Activated T-helper 2 cell treated with anti-CD3 and anti-CD28 coated beads, Interferon-gamma antibody, Interleukin-2, Interleukin-4, amounts not matched to agents 10 μg/mL and 5 μg/mL and 100 μg/mL, durations not matched to agents 14 hours and 24 hours and 36 hours (primary cell): ENCODE measurements at regions not wholly inside any gene's neighbourhood (a gene's known extent, or its start where the extent isn't known, plus 50 kb on each side); places are given as distances from the start of the nearest gene placed in this dataset.

ENCODE experiments used
- DNase-seq: peaks from one replicate; pipeline ENCODE4 v3.0.0; 2021; ENCODE audit warnings: low spot score
- H3K27ac Mint-ChIP-seq: one replicate; pipeline ENCODE4 v1.8.0; 2021; ENCODE audit warnings: mixed read lengths
- H3K27me3 Mint-ChIP-seq: one replicate; pipeline ENCODE4 v1.8.0; 2021; ENCODE audit warnings: low read depth, mixed read lengths
- H3K36me3 Mint-ChIP-seq: one replicate; pipeline ENCODE4 v1.8.0; 2021; ENCODE audit warnings: low read depth, mixed read lengths
- H3K4me1 Mint-ChIP-seq: one replicate; pipeline ENCODE4 v1.8.0; 2021; ENCODE audit warnings: low read depth, mixed read lengths
- H3K4me3 Mint-ChIP-seq: one replicate; pipeline ENCODE4 v1.8.0; 2021; ENCODE audit warnings: low read depth, mild to moderate bottlenecking, moderate library complexity, mixed read lengths
- H3K9me3 Mint-ChIP-seq: one replicate; pipeline ENCODE4 v1.8.0; 2021; ENCODE audit warnings: mixed read lengths
- intact Hi-C: fragments of 100-400 bp; cut with micrococcal nuclease; formaldehyde crosslinking; loops from one replicate; pipeline ENCODE4 v1.15.1; 2023

DNA sequence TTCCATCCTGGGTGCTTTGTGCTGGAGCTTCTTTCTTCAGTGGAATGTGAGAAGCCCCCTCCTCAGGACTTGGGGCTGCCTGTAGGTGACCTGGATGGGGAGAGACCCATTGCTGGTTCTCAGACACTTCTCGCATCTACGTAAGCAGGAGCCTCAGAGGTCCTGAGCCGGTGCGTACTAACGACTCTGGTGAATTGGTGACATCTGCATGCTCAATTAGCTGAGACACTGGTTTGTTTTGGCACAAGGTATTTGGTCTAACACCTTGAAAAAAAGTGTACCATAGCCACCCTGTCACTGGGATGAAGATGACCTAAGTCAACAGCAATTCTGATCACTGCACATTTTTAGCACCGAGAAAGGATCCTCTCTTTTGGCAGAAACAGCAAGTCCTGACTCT lies 57.7 kb downstream of the LRRC30 start:
- Mint-ChIP-seq H3K27me3 (no peaks in the 10 kb centered on the region), H3K36me3 (no peaks in the 10 kb centered on the region), H3K4me1 (no peaks in the 10 kb centered on the region), H3K4me3 (no peak overlapping the region), H3K9me3 (peaks cover 32% of the 10 kb centered on the region), H3K27ac (no peak overlapping the region)
- intact Hi-C loops = no loop called here
- no peak for DNase-seq

DNA sequence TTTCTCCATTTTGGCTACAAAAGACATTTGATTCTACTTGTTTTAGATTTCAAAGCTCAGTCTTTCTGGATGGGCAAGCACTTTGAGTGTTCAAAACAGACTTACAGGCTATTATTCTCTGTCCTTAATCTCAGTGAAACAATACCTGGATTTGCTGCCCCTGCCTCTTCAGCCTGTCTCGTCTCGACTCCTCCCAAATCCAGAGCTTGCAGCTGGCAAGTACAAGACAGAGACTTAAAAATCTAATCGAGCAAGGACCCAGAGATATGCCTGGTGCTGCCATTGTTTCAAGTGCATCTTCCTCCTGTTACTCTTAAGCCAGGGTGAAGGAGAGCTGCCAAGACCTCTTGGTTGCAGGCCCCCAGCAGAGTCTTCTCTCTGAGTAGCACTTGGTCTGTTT lies 59.2 kb downstream of the LRRC30 start:
- Mint-ChIP-seq H3K9me3 (peaks cover 35% of the 10 kb centered on the region), H3K27ac (no peak overlapping the region), H3K27me3 (no peaks in the 10 kb centered on the region), H3K4me3 (no peak overlapping the region), H3K36me3 (no peaks in the 10 kb centered on the region), H3K4me1 (no peaks in the 10 kb centered on the region)
- no peak for DNase-seq
- intact Hi-C loops = no loop called here

DNA sequence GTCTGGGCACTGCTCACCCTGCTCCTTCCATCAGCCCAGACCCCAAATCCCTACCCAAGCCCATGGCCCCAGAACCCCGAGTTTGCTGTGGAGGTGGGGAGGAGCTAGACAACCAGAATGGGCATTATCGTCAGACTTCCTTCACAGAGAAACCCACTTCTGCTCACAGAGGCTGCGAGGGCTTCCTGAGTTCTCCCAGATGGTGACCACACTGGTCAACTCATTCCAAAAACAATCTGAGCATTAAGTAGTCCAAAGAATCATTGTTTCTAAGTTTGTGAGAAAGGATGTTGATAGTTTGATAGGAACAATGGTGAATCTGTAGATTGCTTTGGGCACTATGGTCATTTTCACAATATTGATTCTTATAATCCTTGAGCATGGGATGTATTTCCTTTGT lies 60.2 kb downstream of the LRRC30 start:
- Mint-ChIP-seq H3K4me1 (no peaks in the 10 kb centered on the region), H3K27me3 (no peaks in the 10 kb centered on the region), H3K27ac (no peak overlapping the region), H3K4me3 (no peak overlapping the region), H3K9me3 (peaks cover 43% of the 10 kb centered on the region), H3K36me3 (no peaks in the 10 kb centered on the region)
- intact Hi-C loops = no loop called here
- no peak for DNase-seq

DNA sequence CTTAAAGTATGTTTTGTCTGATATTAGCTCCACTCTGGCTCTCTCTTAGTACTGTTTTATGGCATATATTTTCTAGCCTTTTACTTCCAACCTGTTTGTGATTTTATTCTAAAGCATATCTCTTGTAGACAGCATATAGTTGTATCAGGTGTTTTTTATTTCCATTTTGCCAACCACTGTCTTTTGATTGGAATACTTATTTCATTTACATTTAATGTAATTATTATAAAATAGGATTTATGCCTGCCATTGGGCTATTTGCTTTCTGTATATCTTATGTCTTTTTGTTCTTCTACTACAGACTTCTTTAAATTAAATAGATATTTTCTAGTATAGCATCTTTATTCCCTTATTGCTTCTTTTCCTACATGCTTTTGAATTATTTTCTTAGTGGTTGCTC lies 67.3 kb downstream of the LRRC30 start:
- intact Hi-C loops = no loop called here

DNA sequence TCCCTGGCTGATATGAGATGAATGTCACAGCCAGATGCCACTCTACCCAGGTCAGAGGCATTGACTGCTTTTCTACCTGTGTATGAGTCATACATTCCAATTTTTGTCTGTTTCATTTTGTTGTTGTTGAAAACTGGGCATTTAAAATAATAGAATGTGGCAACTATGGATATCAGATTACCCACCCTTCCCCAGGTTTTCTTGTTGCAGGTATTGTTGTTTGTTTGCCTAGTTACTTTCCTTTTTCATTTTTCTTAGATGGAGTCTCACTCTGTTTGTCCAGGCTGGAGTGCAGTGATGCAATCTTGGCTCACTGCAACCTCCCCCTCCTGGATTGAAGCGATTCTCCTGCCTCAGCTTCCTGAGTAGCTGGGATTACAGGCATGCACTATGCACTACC lies 70.2 kb downstream of the LRRC30 start:
- Mint-ChIP-seq H3K4me1 (no peaks in the 10 kb centered on the region), H3K27ac (no peak overlapping the region), H3K9me3 (peaks cover 44% of the 10 kb centered on the region), H3K4me3 (no peak overlapping the region), H3K36me3 (no peaks in the 10 kb centered on the region), H3K27me3 (no peaks in the 10 kb centered on the region)
- intact Hi-C loops = no loop called here
- DNase-seq = no peak

More for the DNA sequence above, 67.3 kb downstream of the LRRC30 start:
- no peak overlapping the region for H3K4me3 Mint-ChIP-seq
- no peak for DNase-seq
- no peaks in the 10 kb centered on the region for H3K4me1 Mint-ChIP-seq
- peaks cover 54% of the 10 kb centered on the region for H3K9me3 Mint-ChIP-seq
- H3K27ac Mint-ChIP-seq = no peak overlapping the region
- no peaks in the 10 kb centered on the region for H3K27me3 Mint-ChIP-seq
- no peaks in the 10 kb centered on the region for H3K36me3 Mint-ChIP-seq

DNA sequence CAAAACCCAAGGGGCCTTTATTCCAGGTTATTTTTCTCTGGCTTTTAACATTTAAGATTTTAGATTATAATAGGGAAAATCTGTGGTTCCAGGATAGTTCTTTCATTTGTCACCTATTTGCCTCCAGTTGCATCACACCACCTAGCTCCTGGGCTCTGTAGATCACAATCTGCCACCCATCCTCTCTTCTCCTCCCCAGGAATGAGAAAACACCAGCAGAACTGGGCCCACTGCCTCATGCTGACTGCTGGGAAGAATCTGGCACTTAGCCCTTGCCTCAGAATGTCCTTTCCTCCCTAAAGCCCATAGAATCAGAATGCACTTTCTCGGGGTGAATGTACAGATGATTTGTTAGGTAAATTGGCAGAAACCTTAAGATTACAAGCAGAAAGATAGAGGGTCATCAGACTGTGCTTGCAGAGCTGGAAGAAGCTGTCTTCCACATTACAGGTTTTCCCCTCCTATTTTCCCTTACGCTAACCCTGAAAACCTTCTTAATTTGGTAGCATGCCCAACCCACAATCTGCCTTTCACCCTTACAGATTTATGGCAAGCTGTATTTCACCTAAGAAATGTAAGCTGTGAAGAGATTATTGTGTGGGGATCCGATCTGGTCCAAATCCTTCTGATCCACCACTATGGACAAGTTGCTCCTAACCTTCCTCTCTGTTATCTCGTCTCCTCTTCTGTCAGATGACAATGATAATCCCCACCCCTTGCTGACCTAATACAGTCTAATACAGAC lies 72.6 kb downstream of the LRRC30 start:
- Mint-ChIP-seq H3K9me3 (peaks cover 29% of the 10 kb centered on the region), H3K4me3 (no peak overlapping the region), H3K4me1 (no peaks in the 10 kb centered on the region), H3K36me3 (no peaks in the 10 kb centered on the region), H3K27me3 (no peaks in the 10 kb centered on the region), H3K27ac (no peak overlapping the region)
- intact Hi-C loops = no loop called here
- no peak for DNase-seq

DNA sequence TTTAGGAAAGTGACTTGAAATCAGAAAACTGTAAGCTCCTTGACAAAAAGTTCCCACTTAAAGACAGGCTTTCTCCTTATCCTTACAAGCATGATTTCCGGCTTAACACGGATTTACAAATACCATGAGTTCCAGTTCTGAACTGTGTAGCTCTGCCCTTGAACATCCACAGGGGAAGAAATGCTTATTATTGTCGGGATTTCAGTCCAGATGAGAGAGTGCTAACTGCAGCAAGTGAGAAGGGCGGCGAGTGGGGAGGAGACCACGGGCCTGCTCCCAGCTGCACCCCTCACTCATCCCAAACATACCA lies 73.1 kb downstream of the LRRC30 start:
- Mint-ChIP-seq H3K9me3 (peaks cover 27% of the 10 kb centered on the region), H3K36me3 (no peaks in the 10 kb centered on the region), H3K27me3 (no peaks in the 10 kb centered on the region), H3K27ac (no peak overlapping the region), H3K4me3 (no peak overlapping the region), H3K4me1 (no peaks in the 10 kb centered on the region)
- DNase-seq = no peak
- intact Hi-C loops = no loop called here

DNA sequence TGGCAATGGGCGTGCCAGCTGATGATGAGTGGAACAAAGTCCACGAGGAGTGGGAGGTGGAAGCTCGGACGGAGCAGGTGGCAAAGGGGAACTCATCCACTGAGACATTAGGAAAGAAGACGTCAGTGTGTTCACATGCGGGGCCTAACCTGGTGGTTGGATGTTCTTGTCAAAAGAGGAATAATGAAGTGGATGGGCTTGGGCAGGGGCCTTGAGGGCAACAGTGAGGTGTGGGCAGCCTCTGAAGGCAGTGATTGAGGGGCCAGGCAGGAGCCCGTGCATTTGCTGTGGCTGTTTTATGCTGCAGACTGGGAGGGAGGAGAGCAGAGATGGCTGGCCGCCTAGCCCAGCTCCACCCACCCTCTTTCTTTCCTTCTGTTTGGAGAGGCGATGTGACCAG lies 74.5 kb downstream of the LRRC30 start:
- Mint-ChIP-seq H3K27me3 (no peaks in the 10 kb centered on the region), H3K27ac (no peak overlapping the region), H3K36me3 (no peaks in the 10 kb centered on the region), H3K9me3 (peaks cover 26% of the 10 kb centered on the region), H3K4me3 (no peak overlapping the region), H3K4me1 (no peaks in the 10 kb centered on the region)
- DNase-seq = no peak
- intact Hi-C loops = no loop called here

DNA sequence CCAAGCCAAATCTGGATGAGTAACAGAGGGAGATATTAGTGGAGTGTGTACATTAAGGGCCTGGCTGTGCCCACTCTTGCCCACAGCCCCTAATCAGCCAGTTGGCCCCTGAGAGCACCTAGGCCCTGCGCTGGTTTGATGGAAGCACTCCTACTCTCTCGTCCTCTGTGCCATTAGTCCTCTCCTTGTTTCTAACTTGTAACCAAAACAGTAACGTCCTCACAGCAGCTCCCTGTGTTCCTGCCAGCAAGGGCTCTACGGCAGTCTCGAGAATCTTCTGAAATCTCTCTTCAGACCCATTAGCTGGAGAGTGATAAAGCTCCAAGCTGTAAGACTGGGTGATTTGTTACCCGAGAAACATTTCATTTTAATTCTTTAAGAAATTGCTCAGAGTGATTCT lies 76.1 kb downstream of the LRRC30 start:
- no peak overlapping the region for H3K4me3 Mint-ChIP-seq
- H3K27ac Mint-ChIP-seq = no peak overlapping the region
- H3K9me3 Mint-ChIP-seq = peaks cover 27% of the 10 kb centered on the region
- intact Hi-C loops = no loop called here
- no peaks in the 10 kb centered on the region for H3K27me3 Mint-ChIP-seq
- H3K36me3 Mint-ChIP-seq = no peaks in the 10 kb centered on the region
- no peak for DNase-seq
- no peaks in the 10 kb centered on the region for H3K4me1 Mint-ChIP-seq

DNA sequence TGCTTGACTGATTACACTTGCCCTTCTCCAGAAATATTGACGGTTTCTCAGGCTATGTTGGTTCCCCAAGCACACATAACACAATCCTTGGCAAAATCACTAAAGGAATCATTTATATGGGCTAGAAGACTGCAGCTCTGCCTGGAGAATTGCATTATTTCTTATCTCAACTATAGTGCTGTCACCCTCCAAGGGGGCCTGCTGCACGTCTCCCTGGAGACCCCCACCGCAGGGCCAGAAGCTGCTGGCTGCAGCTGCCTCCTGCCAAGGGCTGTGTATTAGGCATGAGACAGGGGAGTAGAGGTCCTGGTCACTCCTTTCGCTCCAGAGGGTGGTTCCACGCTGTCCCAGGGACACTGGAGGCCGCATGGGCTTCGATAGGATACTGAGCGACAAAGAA lies 76.6 kb downstream of the LRRC30 start:
- intact Hi-C loops = no loop called here
- Mint-ChIP-seq H3K27ac (no peak overlapping the region), H3K9me3 (peaks cover 32% of the 10 kb centered on the region), H3K36me3 (no peaks in the 10 kb centered on the region), H3K27me3 (no peaks in the 10 kb centered on the region), H3K4me3 (no peak overlapping the region), H3K4me1 (no peaks in the 10 kb centered on the region)
- no peak for DNase-seq

DNA sequence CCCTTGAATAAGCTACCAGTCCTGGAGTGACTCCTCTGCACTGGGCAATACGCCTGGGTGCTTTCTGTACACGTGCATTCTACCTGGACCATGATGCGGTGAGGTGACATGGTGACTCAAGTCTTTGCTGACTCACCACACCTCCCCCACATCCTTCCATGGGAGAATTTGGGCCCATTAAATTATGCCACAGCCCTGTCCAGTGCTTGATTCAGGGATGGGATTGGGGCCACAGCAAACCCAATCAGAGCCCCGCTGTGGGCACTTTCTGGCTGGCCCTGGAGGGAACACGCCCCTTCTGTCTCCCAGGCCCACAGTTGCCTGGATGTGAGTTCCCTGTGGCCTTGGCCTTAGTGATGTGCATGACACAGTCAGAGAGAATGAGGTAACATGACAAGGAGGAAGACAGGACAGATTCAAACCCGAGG lies 86.9 kb downstream of the LRRC30 start:
- DNase-seq = no peak
- H3K4me1 Mint-ChIP-seq = no peaks in the 10 kb centered on the region
- peaks cover 6% of the 10 kb centered on the region for H3K9me3 Mint-ChIP-seq
- H3K27me3 Mint-ChIP-seq = no peaks in the 10 kb centered on the region
- H3K4me3 Mint-ChIP-seq = no peak overlapping the region
- intact Hi-C loops = no loop called here
- H3K36me3 Mint-ChIP-seq = no peaks in the 10 kb centered on the region
- H3K27ac Mint-ChIP-seq = no peak overlapping the region

DNA sequence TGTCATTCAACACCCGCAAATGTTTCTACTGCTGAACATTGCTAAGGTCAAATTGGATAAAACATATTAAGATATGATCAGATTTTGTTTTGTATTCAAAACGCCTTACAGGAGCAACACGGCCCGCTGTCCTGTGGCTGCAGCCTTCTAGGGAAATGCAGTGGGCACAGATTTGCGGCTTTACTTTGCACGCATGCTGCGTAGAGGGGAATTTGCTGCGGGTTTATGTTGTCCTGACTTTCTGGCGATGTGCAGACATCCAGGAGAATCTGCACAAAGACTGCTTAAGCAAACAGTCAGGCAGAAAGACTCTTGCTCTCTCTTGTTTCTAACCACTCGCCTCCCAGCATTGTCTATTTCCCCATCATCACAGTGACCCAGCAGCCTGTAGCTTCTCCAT lies 88.3 kb downstream of the LRRC30 start:
- intact Hi-C loops = no loop called here
- DNase-seq = no peak
- no peak overlapping the region for H3K27ac Mint-ChIP-seq
- no peaks in the 10 kb centered on the region for H3K36me3 Mint-ChIP-seq
- no peak overlapping the region for H3K4me3 Mint-ChIP-seq
- no peaks in the 10 kb centered on the region for H3K4me1 Mint-ChIP-seq
- H3K27me3 Mint-ChIP-seq = no peaks in the 10 kb centered on the region
- no peaks in the 10 kb centered on the region for H3K9me3 Mint-ChIP-seq

DNA sequence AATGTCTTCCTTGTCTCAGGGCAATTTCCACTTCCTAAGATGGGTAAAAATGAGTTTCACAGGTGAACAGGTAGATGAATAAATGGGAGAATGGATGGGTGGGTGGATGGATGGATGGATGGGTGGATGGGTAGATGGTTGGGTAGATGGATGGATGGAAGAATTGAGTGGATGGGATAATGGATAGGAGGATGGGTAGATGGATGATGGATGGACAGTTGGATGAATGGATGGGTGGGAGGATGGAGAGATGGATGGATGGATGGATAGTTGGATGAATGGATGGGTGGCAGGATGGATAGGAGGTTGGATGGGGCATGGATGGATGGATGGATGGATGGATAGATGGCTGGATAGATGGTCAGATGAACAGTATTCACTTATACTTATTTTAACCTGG lies 90.9 kb downstream of the LRRC30 start:
- Mint-ChIP-seq H3K36me3 (no peaks in the 10 kb centered on the region), H3K27ac (no peak overlapping the region), H3K27me3 (no peaks in the 10 kb centered on the region), H3K4me1 (no peaks in the 10 kb centered on the region), H3K4me3 (no peak overlapping the region), H3K9me3 (peaks cover 9% of the 10 kb centered on the region)
- DNase-seq = no peak
- intact Hi-C loops = no loop called here
